SK-N-SH (cell line): ENCODE measurements at regions not wholly inside any gene's neighbourhood (a gene's known extent, or its start where the extent isn't known, plus 50 kb on each side); places are given as distances from the start of the nearest gene placed in this dataset.

Experiments used
- CTCF ChIA-PET: fragments of 300-600, 350-600 bp; formaldehyde crosslinking; extraction: SDS; loops from one replicate; lab custom pipeline; 2021; lab: Yijun Ruan, JAX
- POLR2A ChIA-PET: fragments of 350-600 bp; sonication (Branson Sonifier 250); formaldehyde crosslinking; extraction: SDS; loops from one replicate; lab custom pipeline; 2020; ENCODE audit warnings: antibody characterized with exemption, inconsistent platforms; lab: Yijun Ruan, JAX
- DNase-seq: peaks from one replicate; pipeline ENCODE4 v3.0.0; 2012
- H2AFZ ChIP-seq: fragments of 200-600 bp; sonication (generic); 2 replicates; pipeline ENCODE4 v1.8.1; 2016; ENCODE audit warnings: antibody characterized with exemption, mild to moderate bottlenecking, low read depth
- H3F3A ChIP-seq: fragments of 200-600 bp; sonication (generic); replicated peaks from 2 replicates; pipeline ENCODE3; 2016; ENCODE audit warnings: antibody characterized with exemption, mild to moderate bottlenecking; ENCODE audit not compliant: insufficient read depth
- H3K27ac ChIP-seq, 2 experiments: fragments of 200-500 bp in 1 of 2; fragments of 200-600 bp in 1 of 2; sonication (Bioruptor generic) in 1 of 2; sonication (generic), shearing (Covaris generic) in 1 of 2; 2 replicates each; pipeline versions ENCODE4 v1.5.1 to v1.6.1; 2014 to 2016; ENCODE audit warnings: low read depth in 2 of 2, inconsistent platforms in 1 of 2, low read length in 1 of 2, mild to moderate bottlenecking in 1 of 2, mixed read lengths in 1 of 2
- H3K27me3 ChIP-seq: fragments of 200-600 bp; sonication (generic), shearing (Covaris generic); 2 replicates; pipeline ENCODE4 v1.6.1; 2016; ENCODE audit warnings: mixed run types; ENCODE audit not compliant: insufficient read depth
- H3K36me3 ChIP-seq, 2 experiments: fragments of 200-500 bp in 1 of 2; fragments of 200-600 bp in 1 of 2; sonication (Bioruptor generic) in 1 of 2; sonication (generic) in 1 of 2; replicated peaks in 1 of 2; 2 replicates each; pipeline versions ENCODE3 to v1.5.1; 2014 to 2016; ENCODE audit warnings: low read length in 1 of 2, mild to moderate bottlenecking in 1 of 2; ENCODE audit not compliant: insufficient read depth in 2 of 2, control insufficient read depth in 1 of 2
- H3K4me1 ChIP-seq, 2 experiments: fragments of 200-500 bp in 1 of 2; fragments of 200-600 bp in 1 of 2; sonication (Bioruptor generic) in 1 of 2; sonication (generic), shearing (Covaris generic) in 1 of 2; 2 replicates each; pipeline versions ENCODE4 v1.5.1 to v1.6.1; 2014 to 2016; ENCODE audit warnings: low read depth in 1 of 2, low read length in 1 of 2, mixed run types in 1 of 2; ENCODE audit not compliant: insufficient read depth in 2 of 2, control insufficient read depth in 1 of 2
- H3K4me2 ChIP-seq: fragments of 200-600 bp; sonication (generic), shearing (Covaris generic); 2 replicates; pipeline ENCODE4 v1.6.1; 2017; ENCODE audit warnings: mixed run types
- H3K4me3 ChIP-seq, 2 experiments: fragments of 200-500 bp in 1 of 2; fragments of 200-600 bp in 1 of 2; sonication (Bioruptor generic) in 1 of 2; sonication (generic), shearing (Covaris generic) in 1 of 2; 2 replicates each; pipeline versions ENCODE4 v1.5.1 to v1.8.1; 2014 to 2016; ENCODE audit warnings: low read depth in 2 of 2, inconsistent platforms in 1 of 2, low read length in 1 of 2, mild to moderate bottlenecking in 1 of 2, mixed read lengths in 1 of 2, moderate library complexity in 1 of 2
- H3K79me2 ChIP-seq: fragments of 200-600 bp; sonication (generic); 2 replicates; pipeline ENCODE4 v1.8.1; 2017; ENCODE audit warnings: mild to moderate bottlenecking; ENCODE audit not compliant: insufficient read depth
- H3K9ac ChIP-seq: fragments of 200-600 bp; sonication (generic); 2 replicates; pipeline ENCODE4 v1.6.1; 2017; ENCODE audit warnings: mixed run types
- H3K9me2 ChIP-seq: fragments of 200-600 bp; sonication (generic); 2 replicates; pipeline ENCODE4 v1.6.1; 2017; ENCODE audit warnings: mixed run types
- H3K9me3 ChIP-seq: fragments of 200-600 bp; sonication (generic); 2 replicates; pipeline ENCODE4 v1.6.1; 2017; ENCODE audit warnings: mixed run types, mild to moderate bottlenecking, moderate library complexity
- H4K20me1 ChIP-seq: fragments of 200-600 bp; sonication (generic); 2 replicates; pipeline ENCODE4 v1.6.1; 2017; ENCODE audit warnings: mild to moderate bottlenecking, mixed run types; ENCODE audit not compliant: insufficient read depth
- CHD2 ChIP-seq: fragments of 150-350 bp; IDR thresholded peaks from 2 replicates; pipeline ENCODE4 v1.6.1; 2018; ENCODE audit warnings: low read length; ENCODE audit not compliant: partially characterized antibody
- ELF1 ChIP-seq: IDR thresholded peaks from 2 replicates; pipeline ENCODE4 v1.4.0; 2012
- EP300 ChIP-seq, 2 experiments: IDR thresholded peaks; 2 replicates each; pipeline versions ENCODE4 v1.4.0 to v1.6.1; 2012; ENCODE audit warnings: borderline replicate concordance in 1 of 2, low read depth in 1 of 2, low read length in 1 of 2
- FOSL2 ChIP-seq: IDR thresholded peaks from 2 replicates; pipeline ENCODE4 v1.4.0; 2012; ENCODE audit warnings: low read depth, mild to moderate bottlenecking, moderate library complexity, borderline replicate concordance
- GATA2 ChIP-seq: sonication (generic); formaldehyde crosslinking; IDR thresholded peaks from 2 replicates; pipeline ENCODE4 v1.5.0; 2020; ENCODE audit warnings: mild to moderate bottlenecking, missing genetic modification reagents
- JUND ChIP-seq: IDR thresholded peaks from 2 replicates; pipeline ENCODE4 v1.4.0; 2012
- NFIC ChIP-seq: IDR thresholded peaks from 2 replicates; pipeline ENCODE4 v1.4.0; 2012; ENCODE audit warnings: borderline replicate concordance
- RXRA ChIP-seq: IDR thresholded peaks from 2 replicates; pipeline ENCODE4 v1.4.0; 2012; ENCODE audit warnings: low read depth, mild to moderate bottlenecking, borderline replicate concordance
- SIN3A ChIP-seq: IDR thresholded peaks from 2 replicates; pipeline ENCODE4 v1.6.1; 2012; ENCODE audit warnings: low read depth, mild to moderate bottlenecking, low read length, moderate library complexity, borderline replicate concordance
- SMC3 ChIP-seq: IDR thresholded peaks from 2 replicates; pipeline ENCODE4 v1.6.1; 2012; ENCODE audit warnings: low read depth, low read length, improper control_type of control experiment
- TAF1 ChIP-seq: IDR thresholded peaks from 2 replicates; pipeline ENCODE4 v1.6.1; 2012; ENCODE audit warnings: low read depth, mild to moderate bottlenecking, low read length, moderate library complexity, borderline replicate concordance
- TCF12 ChIP-seq: IDR thresholded peaks from 2 replicates; pipeline ENCODE4 v1.4.0; 2012
- TEAD4 ChIP-seq: IDR thresholded peaks from 2 replicates; pipeline ENCODE4 v1.4.0; 2012; ENCODE audit warnings: mild to moderate bottlenecking, borderline replicate concordance; ENCODE audit not compliant: insufficient read depth
- WGBS: methylation state at CpG from one replicate; pipeline ENCODE4 v1.1.6; 2017; ENCODE audit warnings: low lambda C conversion rate; 5-methylcytosine and 5-hydroxymethylcytosine counted together
- TF ChIP-seq, protein P1 (sequence below): IDR thresholded peaks from 2 replicates; pipeline ENCODE4; 2012
- TF ChIP-seq, protein P2 (sequence below): IDR thresholded peaks from 2 replicates; pipeline ENCODE4 v1.4.0; 2012; ENCODE audit warnings: low read depth, borderline replicate concordance
- TF ChIP-seq, protein P3 (sequence below): IDR thresholded peaks from 2 replicates; pipeline ENCODE4 v1.4.0; 2012; ENCODE audit warnings: low read depth
- TF ChIP-seq, protein P4 (sequence below): fragments of 200-600 bp; sonication (generic); IDR thresholded peaks from 2 replicates; pipeline ENCODE4 v1.6.1; 2017; ENCODE audit warnings: antibody characterized with exemption, mild to moderate bottlenecking, moderate library complexity
- TF ChIP-seq, protein P5 (sequence below): IDR thresholded peaks from 2 replicates; pipeline ENCODE4 v1.4.0; 2012; ENCODE audit warnings: low read depth, borderline replicate concordance

DNA sequence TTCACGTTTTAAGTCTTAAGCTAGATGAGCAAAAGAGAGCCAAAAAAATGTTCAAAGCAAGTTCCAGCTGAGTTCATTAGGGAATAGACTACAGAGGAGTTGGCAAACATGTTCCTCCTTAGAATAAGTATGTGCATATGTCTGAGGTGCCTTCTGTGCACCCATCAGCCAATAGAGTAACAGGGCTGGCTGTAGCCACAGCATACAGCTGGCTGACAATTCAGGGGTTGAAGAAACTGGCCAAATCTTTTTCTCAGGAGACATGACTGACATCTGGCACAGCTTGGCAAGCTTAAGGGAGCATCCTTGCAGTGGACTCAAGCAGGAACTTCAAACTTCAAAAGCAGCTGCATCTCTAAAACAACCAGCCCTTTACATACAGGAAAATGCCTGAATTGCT, 414.8 kb upstream of the PCDH20 start:
- no peaks in the 10 kb centered on the region for H3F3A ChIP-seq
- 8% methylated on average over 1 of the region's 1 CpG for WGBS
- no peak overlapping the region for H3K4me3 ChIP-seq
- no peaks in the 10 kb centered on the region for H3K9me2 ChIP-seq
- no peaks in the 10 kb centered on the region for H3K79me2 ChIP-seq
- no peaks in the 10 kb centered on the region for H3K4me1 ChIP-seq
- TF ChIP-seq TCF12 (no peak), ELF1 (no peak), TEAD4 (no peak), JUND (no peak), CHD2 (no peak), GATA2 (CRISPR knock-in tag) (no peak), RXRA (no peak), NFIC (no peak), TAF1 (no peak), SMC3 (no peak), EP300 (IDR thresholded peaks at IDR 0.05; ENCODE audit: borderline replicate concordance in 1 of 2, low read depth in 1 of 2, low read length in 1 of 2) (no peak), FOSL2 (no peak), SIN3A (no peak)
- TF ChIP-seq, protein P1, sequence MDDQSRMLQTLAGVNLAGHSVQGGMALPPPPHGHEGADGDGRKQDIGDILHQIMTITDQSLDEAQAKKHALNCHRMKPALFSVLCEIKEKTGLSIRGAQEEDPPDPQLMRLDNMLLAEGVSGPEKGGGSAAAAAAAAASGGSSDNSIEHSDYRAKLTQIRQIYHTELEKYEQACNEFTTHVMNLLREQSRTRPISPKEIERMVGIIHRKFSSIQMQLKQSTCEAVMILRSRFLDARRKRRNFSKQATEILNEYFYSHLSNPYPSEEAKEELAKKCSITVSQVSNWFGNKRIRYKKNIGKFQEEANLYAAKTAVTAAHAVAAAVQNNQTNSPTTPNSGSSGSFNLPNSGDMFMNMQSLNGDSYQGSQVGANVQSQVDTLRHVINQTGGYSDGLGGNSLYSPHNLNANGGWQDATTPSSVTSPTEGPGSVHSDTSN, result no peak
- TF ChIP-seq, protein P2, sequence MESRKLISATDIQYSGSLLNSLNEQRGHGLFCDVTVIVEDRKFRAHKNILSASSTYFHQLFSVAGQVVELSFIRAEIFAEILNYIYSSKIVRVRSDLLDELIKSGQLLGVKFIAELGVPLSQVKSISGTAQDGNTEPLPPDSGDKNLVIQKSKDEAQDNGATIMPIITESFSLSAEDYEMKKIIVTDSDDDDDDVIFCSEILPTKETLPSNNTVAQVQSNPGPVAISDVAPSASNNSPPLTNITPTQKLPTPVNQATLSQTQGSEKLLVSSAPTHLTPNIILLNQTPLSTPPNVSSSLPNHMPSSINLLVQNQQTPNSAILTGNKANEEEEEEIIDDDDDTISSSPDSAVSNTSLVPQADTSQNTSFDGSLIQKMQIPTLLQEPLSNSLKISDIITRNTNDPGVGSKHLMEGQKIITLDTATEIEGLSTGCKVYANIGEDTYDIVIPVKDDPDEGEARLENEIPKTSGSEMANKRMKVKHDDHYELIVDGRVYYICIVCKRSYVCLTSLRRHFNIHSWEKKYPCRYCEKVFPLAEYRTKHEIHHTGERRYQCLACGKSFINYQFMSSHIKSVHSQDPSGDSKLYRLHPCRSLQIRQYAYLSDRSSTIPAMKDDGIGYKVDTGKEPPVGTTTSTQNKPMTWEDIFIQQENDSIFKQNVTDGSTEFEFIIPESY, result no peak
- TF ChIP-seq, protein P3, sequence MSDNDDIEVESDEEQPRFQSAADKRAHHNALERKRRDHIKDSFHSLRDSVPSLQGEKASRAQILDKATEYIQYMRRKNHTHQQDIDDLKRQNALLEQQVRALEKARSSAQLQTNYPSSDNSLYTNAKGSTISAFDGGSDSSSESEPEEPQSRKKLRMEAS, result no peak
- TF ChIP-seq, protein P4, sequence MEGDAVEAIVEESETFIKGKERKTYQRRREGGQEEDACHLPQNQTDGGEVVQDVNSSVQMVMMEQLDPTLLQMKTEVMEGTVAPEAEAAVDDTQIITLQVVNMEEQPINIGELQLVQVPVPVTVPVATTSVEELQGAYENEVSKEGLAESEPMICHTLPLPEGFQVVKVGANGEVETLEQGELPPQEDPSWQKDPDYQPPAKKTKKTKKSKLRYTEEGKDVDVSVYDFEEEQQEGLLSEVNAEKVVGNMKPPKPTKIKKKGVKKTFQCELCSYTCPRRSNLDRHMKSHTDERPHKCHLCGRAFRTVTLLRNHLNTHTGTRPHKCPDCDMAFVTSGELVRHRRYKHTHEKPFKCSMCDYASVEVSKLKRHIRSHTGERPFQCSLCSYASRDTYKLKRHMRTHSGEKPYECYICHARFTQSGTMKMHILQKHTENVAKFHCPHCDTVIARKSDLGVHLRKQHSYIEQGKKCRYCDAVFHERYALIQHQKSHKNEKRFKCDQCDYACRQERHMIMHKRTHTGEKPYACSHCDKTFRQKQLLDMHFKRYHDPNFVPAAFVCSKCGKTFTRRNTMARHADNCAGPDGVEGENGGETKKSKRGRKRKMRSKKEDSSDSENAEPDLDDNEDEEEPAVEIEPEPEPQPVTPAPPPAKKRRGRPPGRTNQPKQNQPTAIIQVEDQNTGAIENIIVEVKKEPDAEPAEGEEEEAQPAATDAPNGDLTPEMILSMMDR, result no peak
- TF ChIP-seq, protein P5, sequence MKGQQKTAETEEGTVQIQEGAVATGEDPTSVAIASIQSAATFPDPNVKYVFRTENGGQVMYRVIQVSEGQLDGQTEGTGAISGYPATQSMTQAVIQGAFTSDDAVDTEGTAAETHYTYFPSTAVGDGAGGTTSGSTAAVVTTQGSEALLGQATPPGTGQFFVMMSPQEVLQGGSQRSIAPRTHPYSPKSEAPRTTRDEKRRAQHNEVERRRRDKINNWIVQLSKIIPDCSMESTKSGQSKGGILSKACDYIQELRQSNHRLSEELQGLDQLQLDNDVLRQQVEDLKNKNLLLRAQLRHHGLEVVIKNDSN, result no peak
- ChIA-PET POLR2A (no interaction called here), CTCF (interaction anchor here (1.0 kb wide), 1 partner anchor 51 kb away, joined by 3 read pairs; no protein-coding TSS in a partner anchor)
- no peak overlapping the region for H3K9ac ChIP-seq
- no peak overlapping the region for H2AFZ ChIP-seq
- no peak overlapping the region for H3K4me2 ChIP-seq
- no peak for DNase-seq
- H3K27me3 ChIP-seq, result no peaks in the 10 kb centered on the region
- H3K36me3 ChIP-seq, result no peaks in the 10 kb centered on the region
- no peak overlapping the region for H3K27ac ChIP-seq
- H4K20me1 ChIP-seq, result no peaks in the 10 kb centered on the region
- H3K9me3 ChIP-seq, result no peaks in the 10 kb centered on the region
